GM20431 (cell line): ENCODE measurements at regions not wholly inside any gene's neighbourhood (a gene's known extent, or its start where the extent isn't known, plus 50 kb on each side); places are given as distances from the start of the nearest gene placed in this dataset.

Experiments used
- in situ Hi-C: fragments of 300-500 bp; cut with MseI, MboI; formaldehyde crosslinking; loops from one replicate; pipeline ENCODE4 v1.15.0; 2020; ENCODE audit warnings: low sequenced_read_pairs; ENCODE audit not compliant: unreplicated experiment

GRCh38 chr5:175206669-175207068 is 237.3 kb downstream of the DRD1 start:
- in situ Hi-C loops, result no loop called here

GRCh38 chr5:175202463-175203068 is 241.4 kb downstream of the DRD1 start:
- in situ Hi-C loops, result no loop called here

- in situ Hi-C loops, result no loop called here
These were observed 242.6 kb downstream of the DRD1 start for GRCh38 chr5:175201393-175201792.

GRCh38 chr5:175195698-175196656 is 248.0 kb downstream of the DRD1 start:
- in situ Hi-C loops, result no loop called here

GRCh38 chr5:175181331-175181730 is 262.7 kb downstream of the DRD1 start:
- in situ Hi-C loops, result no loop called here

- in situ Hi-C loops, result no loop called here
These were observed 273.1 kb downstream of the DRD1 start for GRCh38 chr5:175170899-175171298.

GRCh38 chr5:175168882-175169507 is 275.0 kb downstream of the DRD1 start:
- in situ Hi-C loops, result no loop called here

GRCh38 chr5:175166026-175166425 is 278.0 kb downstream of the DRD1 start:
- in situ Hi-C loops, result no loop called here

- in situ Hi-C loops, result no loop called here
These were observed 280.3 kb downstream of the DRD1 start for GRCh38 chr5:175163586-175164275.

- in situ Hi-C loops, result no loop called here
These were observed 281.9 kb downstream of the DRD1 start for GRCh38 chr5:175162036-175162435.

- in situ Hi-C loops, result no loop called here
These were observed 284.0 kb downstream of the DRD1 start for GRCh38 chr5:175159956-175160355.

GRCh38 chr5:175148636-175149172 is 295.3 kb downstream of the DRD1 start:
- in situ Hi-C loops, result no loop called here

GRCh38 chr5:175146733-175147132 is 297.2 kb downstream of the DRD1 start:
- in situ Hi-C loops, result no loop called here

GRCh38 chr5:175141421-175141820 is 302.6 kb downstream of the DRD1 start:
- in situ Hi-C loops, result no loop called here

- in situ Hi-C loops, result no loop called here
These were observed 310.8 kb downstream of the DRD1 start for GRCh38 chr5:175133185-175133584.

- in situ Hi-C loops, result no loop called here
These were observed 312.6 kb downstream of the DRD1 start for GRCh38 chr5:175131432-175131831.

GRCh38 chr5:175129619-175130018 is 314.4 kb downstream of the DRD1 start:
- in situ Hi-C loops, result no loop called here

GRCh38 chr5:175129121-175129520 is 314.9 kb downstream of the DRD1 start:
- in situ Hi-C loops, result no loop called here

- in situ Hi-C loops, result no loop called here
These were observed 319.2 kb downstream of the DRD1 start for GRCh38 chr5:175124821-175125220.

GRCh38 chr5:175124251-175124813 is 319.6 kb downstream of the DRD1 start:
- in situ Hi-C loops, result no loop called here
